HEK293 (cell line): ENCODE measurements at regions not wholly inside any gene's neighbourhood (a gene's known extent, or its start where the extent isn't known, plus 50 kb on each side); places are given as distances from the start of the nearest gene placed in this dataset.

Experiments
- OSR2 ChIP-seq: fragments of 450-650 bp; formaldehyde crosslinking; IDR thresholded peaks from 2 replicates; pipeline ENCODE4 v1.5.1; 2016; ENCODE audit warnings: missing biosample characterization, missing genetic modification characterization
- ZFP3 ChIP-seq: fragments of 450-650 bp; formaldehyde crosslinking; IDR thresholded peaks from 2 replicates; pipeline ENCODE4 v1.5.1; 2016; ENCODE audit warnings: low read depth, missing biosample characterization, missing genetic modification characterization
- ZNF132 ChIP-seq: fragments of 450-650 bp; formaldehyde crosslinking; IDR thresholded peaks from 2 replicates; pipeline ENCODE4 v1.5.1; 2017; ENCODE audit warnings: missing biosample characterization, missing genetic modification characterization, borderline replicate concordance
- ZNF501 ChIP-seq: fragments of 450-650 bp; formaldehyde crosslinking; IDR thresholded peaks from 2 replicates; pipeline ENCODE4 v1.5.1; 2016; ENCODE audit warnings: missing biosample characterization, missing genetic modification characterization
- TF ChIP-seq, protein P1 (sequence below): fragments of 450-650 bp; formaldehyde crosslinking; IDR thresholded peaks from 2 replicates; pipeline ENCODE4 v1.5.1; 2016; ENCODE audit warnings: missing biosample characterization, missing genetic modification characterization

DNA sequence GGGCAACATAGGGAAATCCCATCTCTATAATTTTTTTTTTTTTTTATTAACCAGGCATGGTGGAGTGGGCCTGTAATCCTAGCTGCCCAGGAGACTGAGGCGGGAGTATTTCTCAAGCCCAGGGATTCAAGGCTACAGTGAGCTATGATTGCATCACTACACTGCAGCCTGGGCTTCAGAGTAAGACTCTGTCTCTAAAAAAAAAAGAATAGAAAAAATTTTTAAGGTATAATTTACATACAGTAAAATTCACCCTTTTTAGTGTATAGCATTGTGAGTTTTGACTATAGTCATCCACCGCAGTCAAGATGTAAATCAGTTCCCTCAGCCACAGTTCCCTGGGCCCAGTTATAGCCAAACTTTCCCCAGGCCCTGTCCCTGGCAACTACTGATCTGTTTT is 57.1 kb upstream of the MSH6 start:
- TF ChIP-seq ZNF501 (tag by site-specific recombination), result no peak
- no peak for TF ChIP-seq OSR2 (tag by site-specific recombination)
- TF ChIP-seq ZFP3 (tag by site-specific recombination), result no peak
- TF ChIP-seq, protein P1, sequence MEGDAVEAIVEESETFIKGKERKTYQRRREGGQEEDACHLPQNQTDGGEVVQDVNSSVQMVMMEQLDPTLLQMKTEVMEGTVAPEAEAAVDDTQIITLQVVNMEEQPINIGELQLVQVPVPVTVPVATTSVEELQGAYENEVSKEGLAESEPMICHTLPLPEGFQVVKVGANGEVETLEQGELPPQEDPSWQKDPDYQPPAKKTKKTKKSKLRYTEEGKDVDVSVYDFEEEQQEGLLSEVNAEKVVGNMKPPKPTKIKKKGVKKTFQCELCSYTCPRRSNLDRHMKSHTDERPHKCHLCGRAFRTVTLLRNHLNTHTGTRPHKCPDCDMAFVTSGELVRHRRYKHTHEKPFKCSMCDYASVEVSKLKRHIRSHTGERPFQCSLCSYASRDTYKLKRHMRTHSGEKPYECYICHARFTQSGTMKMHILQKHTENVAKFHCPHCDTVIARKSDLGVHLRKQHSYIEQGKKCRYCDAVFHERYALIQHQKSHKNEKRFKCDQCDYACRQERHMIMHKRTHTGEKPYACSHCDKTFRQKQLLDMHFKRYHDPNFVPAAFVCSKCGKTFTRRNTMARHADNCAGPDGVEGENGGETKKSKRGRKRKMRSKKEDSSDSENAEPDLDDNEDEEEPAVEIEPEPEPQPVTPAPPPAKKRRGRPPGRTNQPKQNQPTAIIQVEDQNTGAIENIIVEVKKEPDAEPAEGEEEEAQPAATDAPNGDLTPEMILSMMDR (tag by site-specific recombination), result no peak
- TF ChIP-seq ZNF132, result no peak
